K562 (cell line): ENCODE measurements at regions not wholly inside any gene's neighbourhood (a gene's known extent, or its start where the extent isn't known, plus 50 kb on each side); places are given as distances from the start of the nearest gene placed in this dataset.

ENCODE experiments used
- BHLHE40 ChIP-seq: IDR thresholded peaks from 2 replicates; pipeline ENCODE4 v1.6.1; 2011; ENCODE audit warnings: low read length, improper control_type of control experiment
- CHCHD3 ChIP-seq: fragments of 250-450 bp; sonication (Bioruptor Pico); IDR thresholded peaks from 2 replicates; pipeline ENCODE4 v2.1.2; 2022; ENCODE audit warnings: mild to moderate bottlenecking
- MEF2A ChIP-seq: IDR thresholded peaks from 2 replicates; pipeline ENCODE4 v1.6.1; 2011; ENCODE audit warnings: low read depth, mild to moderate bottlenecking, low read length, moderate library complexity; ENCODE audit not compliant: control insufficient read depth
- MXI1 ChIP-seq: IDR thresholded peaks from 2 replicates; pipeline ENCODE4 v1.6.1; 2011; ENCODE audit warnings: low read depth, mild to moderate bottlenecking, improper control_type of control experiment, low read length
- PREB ChIP-seq: sonication (generic); formaldehyde crosslinking; IDR thresholded peaks from 2 replicates; pipeline ENCODE4 v1.8.1; 2023; ENCODE audit warnings: mild to moderate bottlenecking, missing genetic modification reagents
- PURB ChIP-seq: sonication (generic); formaldehyde crosslinking; IDR thresholded peaks from 2 replicates; pipeline ENCODE4 v1.9.0; 2021; ENCODE audit warnings: low read depth, mild to moderate bottlenecking, missing genetic modification reagents
- SFPQ ChIP-seq: fragments of 200-400 bp; formaldehyde crosslinking; IDR thresholded peaks from 2 replicates; pipeline ENCODE4 v1.6.1; 2017; ENCODE audit warnings: mild to moderate bottlenecking, low read depth, low read length, moderate library complexity
- SIN3A ChIP-seq, 2 experiments: fragments of 150-350 bp in 1 of 2; IDR thresholded peaks; 2 replicates each; pipeline ENCODE4 v1.6.1; 2011 to 2016; ENCODE audit warnings: borderline replicate concordance in 2 of 2, low read depth in 2 of 2, low read length in 2 of 2, mild to moderate bottlenecking in 2 of 2, moderate library complexity in 2 of 2; ENCODE audit not compliant: control insufficient read depth in 1 of 2
- SMAD3 ChIP-seq: fragments of 450-650 bp; formaldehyde crosslinking; conservative IDR thresholded peaks from 2 replicates; pipeline ENCODE4 v1.4.0; 2020; ENCODE audit warnings: mild to moderate bottlenecking
- STAT5B ChIP-seq: fragments of 250-450 bp; sonication (Bioruptor Pico); IDR thresholded peaks from 2 replicates; pipeline ENCODE4 v1.8.0; 2021; ENCODE audit warnings: mild to moderate bottlenecking, inconsistent platforms
- ZNF121 ChIP-seq: sonication (generic); formaldehyde crosslinking; conservative IDR thresholded peaks from 2 replicates; pipeline ENCODE4 v1.8.0; 2022; ENCODE audit warnings: missing genetic modification reagents
- ZNF197 ChIP-seq: fragments of 200-800 bp; sonication (Bioruptor generic); IDR thresholded peaks from 2 replicates; pipeline ENCODE4 v1.6.1; 2016; ENCODE audit warnings: low read depth, missing genetic modification characterization, missing compliant biosample characterization
- ZNF57 ChIP-seq: fragments of 450-650 bp; formaldehyde crosslinking; IDR thresholded peaks from 2 replicates; pipeline ENCODE4 v1.4.0; 2020; ENCODE audit warnings: mild to moderate bottlenecking, moderate library complexity
- TF ChIP-seq, protein P1 (sequence below), 3 experiments: IDR thresholded peaks in 2 of 3; conservative IDR thresholded peaks in 1 of 3; 2 replicates each; pipeline ENCODE4 v1.5.1; 2011 to 2012; ENCODE audit warnings: low read length in 3 of 3, mild to moderate bottlenecking in 3 of 3, control low read depth in 2 of 3, improper control_type of control experiment in 1 of 3, inconsistent platforms in 1 of 3, low read depth in 1 of 3, mixed read lengths in 1 of 3, moderate library complexity in 1 of 3; ENCODE audit not compliant: insufficient read depth in 2 of 3

- TF ChIP-seq PREB (CRISPR knock-in tag) (no peak), CHCHD3 (no peak), SIN3A (IDR thresholded peaks at IDR 0.05; ENCODE audit: borderline replicate concordance in 2 of 2, control insufficient read depth in 1 of 2, low read depth in 2 of 2, low read length in 2 of 2) (no peak), MXI1 (no peak), ZNF197 (no peak), SFPQ (no peak), STAT5B (no peak), SMAD3 (CRISPR knock-in tag) (no peak), ZNF121 (CRISPR knock-in tag) (no peak), MEF2A (no peak), PURB (CRISPR knock-in tag) (no peak), ZNF57 (CRISPR knock-in tag) (no peak), BHLHE40 (no peak)
- TF ChIP-seq, protein P1, sequence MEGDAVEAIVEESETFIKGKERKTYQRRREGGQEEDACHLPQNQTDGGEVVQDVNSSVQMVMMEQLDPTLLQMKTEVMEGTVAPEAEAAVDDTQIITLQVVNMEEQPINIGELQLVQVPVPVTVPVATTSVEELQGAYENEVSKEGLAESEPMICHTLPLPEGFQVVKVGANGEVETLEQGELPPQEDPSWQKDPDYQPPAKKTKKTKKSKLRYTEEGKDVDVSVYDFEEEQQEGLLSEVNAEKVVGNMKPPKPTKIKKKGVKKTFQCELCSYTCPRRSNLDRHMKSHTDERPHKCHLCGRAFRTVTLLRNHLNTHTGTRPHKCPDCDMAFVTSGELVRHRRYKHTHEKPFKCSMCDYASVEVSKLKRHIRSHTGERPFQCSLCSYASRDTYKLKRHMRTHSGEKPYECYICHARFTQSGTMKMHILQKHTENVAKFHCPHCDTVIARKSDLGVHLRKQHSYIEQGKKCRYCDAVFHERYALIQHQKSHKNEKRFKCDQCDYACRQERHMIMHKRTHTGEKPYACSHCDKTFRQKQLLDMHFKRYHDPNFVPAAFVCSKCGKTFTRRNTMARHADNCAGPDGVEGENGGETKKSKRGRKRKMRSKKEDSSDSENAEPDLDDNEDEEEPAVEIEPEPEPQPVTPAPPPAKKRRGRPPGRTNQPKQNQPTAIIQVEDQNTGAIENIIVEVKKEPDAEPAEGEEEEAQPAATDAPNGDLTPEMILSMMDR (IDR thresholded peaks at IDR 0.05 in 2 of 3, conservative IDR thresholded peaks at IDR 0.05 in 1 of 3; ENCODE audit: insufficient read depth in 2 of 3, low read depth in 1 of 3, low read length in 3 of 3), result no peak
Observed at GRCh38 chr20:40257763-40258162, 431.3 kb downstream of the MAFB start.
